Trophoblast cell (in vitro differentiated cells and primary cell): ENCODE measurements at regions not wholly inside any gene's neighbourhood (a gene's known extent, or its start where the extent isn't known, plus 50 kb on each side); places are given as distances from the start of the nearest gene placed in this dataset.

Experiments used
- DNase-seq, 2 donors: peaks; one replicate each; pipeline ENCODE4 v3.0.0-alpha.2; 2016
- H2AFZ ChIP-seq: 2 replicates; pipeline ENCODE4 v1.6.1; 2013; ENCODE audit warnings: low read length, moderate library complexity, mild to moderate bottlenecking; ENCODE audit not compliant: insufficient read depth, poor library complexity
- H2AK5ac ChIP-seq: 2 replicates; pipeline ENCODE4 v1.6.1; 2013; ENCODE audit warnings: mild to moderate bottlenecking, low read length
- H2BK120ac ChIP-seq: 2 replicates; pipeline ENCODE4 v1.6.1; 2013; ENCODE audit warnings: low read length, mild to moderate bottlenecking, moderate library complexity; ENCODE audit not compliant: insufficient read depth, poor library complexity
- H2BK12ac ChIP-seq: 2 replicates; pipeline ENCODE4 v1.6.1; 2013; ENCODE audit warnings: mild to moderate bottlenecking, low read length, moderate library complexity
- H2BK5ac ChIP-seq: 2 replicates; pipeline ENCODE4 v1.6.1; 2013; ENCODE audit warnings: low read length, low read depth, moderate library complexity, mild to moderate bottlenecking; ENCODE audit not compliant: poor library complexity
- H3K14ac ChIP-seq: 2 replicates; pipeline ENCODE4 v1.6.1; 2013; ENCODE audit warnings: mild to moderate bottlenecking, low read length
- H3K18ac ChIP-seq: 2 replicates; pipeline ENCODE4 v1.6.1; 2013; ENCODE audit warnings: mild to moderate bottlenecking, low read length
- H3K23ac ChIP-seq: 2 replicates; pipeline ENCODE4 v1.6.1; 2013; ENCODE audit warnings: low read length
- H3K27ac ChIP-seq: 2 replicates; pipeline ENCODE4 v1.5.1; 2013; ENCODE audit warnings: low read depth, mild to moderate bottlenecking, inconsistent platforms, low read length, moderate library complexity
- H3K27me3 ChIP-seq: 2 replicates; pipeline ENCODE4 v1.6.1; 2013; ENCODE audit warnings: inconsistent platforms, mild to moderate bottlenecking, low read length, moderate library complexity; ENCODE audit not compliant: insufficient read depth
- H3K36me3 ChIP-seq, 2 experiments: 1 replicate in 1 of 2; 2 replicates in 1 of 2; pipeline ENCODE4 v1.6.1; 2013; ENCODE audit warnings: low read length in 2 of 2, mild to moderate bottlenecking in 2 of 2, moderate library complexity in 1 of 2; ENCODE audit not compliant: insufficient read depth in 2 of 2, control insufficient read depth in 1 of 2
- H3K4ac ChIP-seq: 2 replicates; pipeline ENCODE4 v1.6.1; 2013; ENCODE audit warnings: low read depth, mild to moderate bottlenecking, low read length, moderate library complexity
- H3K4me1 ChIP-seq, 2 experiments: 1 replicate in 1 of 2; 2 replicates in 1 of 2; pipeline ENCODE4 v1.6.1; 2013; ENCODE audit warnings: low read length in 2 of 2, mild to moderate bottlenecking in 2 of 2, moderate library complexity in 1 of 2; ENCODE audit not compliant: insufficient read depth in 2 of 2, control insufficient read depth in 1 of 2
- H3K4me2 ChIP-seq: 2 replicates; pipeline ENCODE4 v1.6.1; 2013; ENCODE audit warnings: inconsistent platforms, mild to moderate bottlenecking, low read length, moderate library complexity
- H3K4me3 ChIP-seq: 2 replicates; pipeline ENCODE4 v1.5.1; 2013; ENCODE audit warnings: mild to moderate bottlenecking, low read depth, low read length, inconsistent platforms
- H3K79me1 ChIP-seq: one replicate; pipeline ENCODE4 v1.6.1; 2013; ENCODE audit warnings: low read length
- H3K79me2 ChIP-seq: 2 replicates; pipeline ENCODE4 v1.6.1; 2013; ENCODE audit warnings: low read length, mild to moderate bottlenecking; ENCODE audit not compliant: control insufficient read depth, insufficient read depth, poor library complexity
- H3K9ac ChIP-seq: 2 replicates; pipeline ENCODE4 v1.6.1; 2013; ENCODE audit warnings: mild to moderate bottlenecking, low read length
- H3K9me3 ChIP-seq: 2 replicates; pipeline ENCODE4 v1.6.1; 2013; ENCODE audit warnings: low read depth, mild to moderate bottlenecking, control low read depth, inconsistent platforms, low read length; ENCODE audit not compliant: insufficient read depth
- H4K12ac ChIP-seq: 2 replicates; pipeline ENCODE4 v1.6.1; 2013; ENCODE audit warnings: low read depth, mild to moderate bottlenecking, low read length, moderate library complexity
- H4K8ac ChIP-seq: 2 replicates; pipeline ENCODE4 v1.6.1; 2013; ENCODE audit warnings: low read depth, mild to moderate bottlenecking, low read length, moderate library complexity
- H4K91ac ChIP-seq: one replicate; pipeline ENCODE4 v1.6.1; 2013; ENCODE audit warnings: low read depth, mild to moderate bottlenecking, low read length, moderate library complexity
- WGBS: extraction: QIAGEN DNeasy Blood & Tissue Kit; methylation state at CpG from one replicate; pipeline ENCODE4 v1.1.7; 2013; ENCODE audit warnings: missing lambda C conversion rate; ENCODE audit not compliant: insufficient read length, insufficient coverage; ENCODE audit errors: extremely low coverage; 5-methylcytosine and 5-hydroxymethylcytosine counted together

GRCh38 chr15:70526974-70527325, 236.4 kb downstream of the UACA start:
- DNase-seq: no peak
- peaks cover 5% of the 10 kb centered on the region for H3K9me3 ChIP-seq
- WGBS: no CpG with 5 or more reads among the region's 6 CpGs

GRCh38 chr15:70526221-70526973, 237.0 kb downstream of the UACA start:
- Histone ChIP-seq H3K9ac (no peak overlapping the region), H3K4me2 (no peak overlapping the region), H3K18ac (no peak overlapping the region), H3K4me3 (no peak overlapping the region), H3K27me3 (no peaks in the 10 kb centered on the region), H4K91ac (no peak overlapping the region), H2BK5ac (no peak overlapping the region), H4K8ac (no peak overlapping the region), H3K23ac (no peak overlapping the region), H4K12ac (no peak overlapping the region), H3K79me2 (no peaks in the 10 kb centered on the region), H2BK12ac (no peak overlapping the region), H3K27ac (no peak overlapping the region), H3K4me1 (no peaks in the 10 kb centered on the region), H2AFZ (no peak overlapping the region), H3K9me3 (peaks cover 5% of the 10 kb centered on the region), H3K36me3 (no peaks in the 10 kb centered on the region), H3K14ac (no peak overlapping the region), H2AK5ac (no peak overlapping the region), H3K4ac (no peak overlapping the region), H2BK120ac (no peak overlapping the region), H3K79me1 (no peaks in the 10 kb centered on the region)
- peak in 1 of 2 donors; percentile 20 for DNase-seq
- WGBS: no CpG with 5 or more reads among the region's 12 CpGs

More at GRCh38 chr15:70526974-70527325, 236.4 kb downstream of the UACA start:
- Histone ChIP-seq H3K9ac (no peak overlapping the region), H2AK5ac (no peak overlapping the region), H3K36me3 (no peaks in the 10 kb centered on the region), H3K79me1 (no peaks in the 10 kb centered on the region), H3K4me1 (no peaks in the 10 kb centered on the region), H2AFZ (no peak overlapping the region), H3K27me3 (peaks cover 1% of the 10 kb centered on the region), H3K14ac (no peak overlapping the region), H3K18ac (no peak overlapping the region), H2BK5ac (no peak overlapping the region), H3K4ac (no peak overlapping the region), H3K27ac (no peak overlapping the region), H4K8ac (no peak overlapping the region), H3K4me3 (no peak overlapping the region), H2BK12ac (no peak overlapping the region), H3K4me2 (no peak overlapping the region), H3K23ac (no peak overlapping the region), H4K91ac (no peak overlapping the region), H2BK120ac (no peak overlapping the region), H4K12ac (no peak overlapping the region), H3K79me2 (no peaks in the 10 kb centered on the region)

- Histone ChIP-seq H4K12ac (no peak overlapping the region), H3K18ac (no peak overlapping the region), H3K27ac (no peak overlapping the region), H3K79me2 (no peaks in the 10 kb centered on the region), H3K9ac (no peak overlapping the region), H3K79me1 (no peaks in the 10 kb centered on the region), H4K8ac (no peak overlapping the region), H3K27me3 (no peaks in the 10 kb centered on the region), H3K9me3 (peaks cover 5% of the 10 kb centered on the region), H2AFZ (no peak overlapping the region), H2AK5ac (no peak overlapping the region), H3K4ac (no peak overlapping the region), H2BK5ac (no peak overlapping the region), H3K23ac (no peak overlapping the region), H2BK12ac (no peak overlapping the region), H4K91ac (no peak overlapping the region), H3K4me3 (no peak overlapping the region), H3K4me2 (no peak overlapping the region), H3K4me1 (no peaks in the 10 kb centered on the region), H3K14ac (no peak overlapping the region), H3K36me3 (no peaks in the 10 kb centered on the region), H2BK120ac (no peak overlapping the region)
- no peak for DNase-seq
- no CpG with 5 or more reads among the region's 1 CpG for WGBS
Observed at GRCh38 chr15:70525551-70525950, 237.8 kb downstream of the UACA start.

- H3K4me1 ChIP-seq: no peaks in the 10 kb centered on the region
- no peak overlapping the region for H3K4ac ChIP-seq
- H3K27ac ChIP-seq: no peak overlapping the region
- no peak overlapping the region for H4K12ac ChIP-seq
- no peak overlapping the region for H3K9ac ChIP-seq
- H3K9me3 ChIP-seq: no peaks in the 10 kb centered on the region
- H3K4me3 ChIP-seq: no peak overlapping the region
- no peak overlapping the region for H3K23ac ChIP-seq
- H2AFZ ChIP-seq: no peak overlapping the region
- no peak overlapping the region for H3K18ac ChIP-seq
- H3K4me2 ChIP-seq: no peak overlapping the region
- H3K36me3 ChIP-seq: no peaks in the 10 kb centered on the region
- no peak overlapping the region for H2BK12ac ChIP-seq
- H2AK5ac ChIP-seq: no peak overlapping the region
- no peak for DNase-seq
- no peak overlapping the region for H2BK120ac ChIP-seq
- no peaks in the 10 kb centered on the region for H3K27me3 ChIP-seq
- H3K79me2 ChIP-seq: no peaks in the 10 kb centered on the region
- no CpG with 5 or more reads among the region's 6 CpGs for WGBS
- H4K91ac ChIP-seq: no peak overlapping the region
- no peak overlapping the region for H2BK5ac ChIP-seq
- no peak overlapping the region for H4K8ac ChIP-seq
- no peak overlapping the region for H3K14ac ChIP-seq
- no peaks in the 10 kb centered on the region for H3K79me1 ChIP-seq
Observed at GRCh38 chr15:70524470-70524869, 238.9 kb downstream of the UACA start.
